OCI-M2 (cell line): ENCODE measurements at regions not wholly inside any gene's neighbourhood (a gene's known extent, or its start where the extent isn't known, plus 50 kb on each side); places are given as distances from the start of the nearest gene placed in this dataset.

Source experiments
- DNase-seq: peaks from one replicate; lab custom pipeline; 2025; ENCODE audit not compliant: unreplicated experiment; lab: John Stamatoyannopoulos, UW

DNA sequence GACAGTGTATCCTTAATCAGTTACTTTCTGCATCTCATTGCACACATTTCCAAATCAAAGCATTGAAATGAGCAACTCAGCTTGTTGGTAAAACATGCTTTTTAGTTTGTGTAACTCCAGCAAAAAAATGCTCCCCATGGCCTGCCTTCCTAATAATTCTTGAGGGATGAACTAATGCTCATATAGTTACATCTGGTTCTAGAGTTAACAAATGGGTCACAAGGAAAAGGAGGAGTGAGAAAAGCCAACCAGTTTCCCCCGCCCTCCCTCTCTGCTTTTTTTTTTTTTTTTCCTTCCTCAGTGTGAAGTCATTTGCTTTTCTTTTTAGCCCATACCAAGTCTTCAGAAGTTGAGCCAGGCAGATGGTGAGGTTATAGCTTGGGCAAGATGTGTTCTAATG, 231.7 kb downstream of the MTX2 start:
- DNase-seq = no peak

DNA sequence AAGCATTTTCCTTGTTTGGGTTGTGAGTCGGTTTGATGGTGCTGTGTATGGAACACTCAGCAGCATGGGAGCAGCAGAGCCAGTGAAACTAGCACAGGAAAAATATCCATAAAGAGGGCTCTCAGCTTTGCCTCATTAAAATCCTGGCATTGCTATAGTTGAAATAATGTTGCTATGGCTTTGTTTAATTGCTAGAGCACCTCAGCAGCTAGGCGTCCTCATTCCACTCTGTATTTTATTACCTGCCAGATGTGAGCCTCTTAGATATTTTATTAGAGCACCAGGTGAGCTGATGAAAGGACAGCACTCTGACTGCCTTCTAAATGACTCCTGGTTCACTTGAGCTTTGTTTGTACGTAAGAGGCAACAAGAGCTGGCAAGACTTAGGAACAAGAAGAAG, 232.4 kb downstream of the MTX2 start:
- no peak for DNase-seq

DNA sequence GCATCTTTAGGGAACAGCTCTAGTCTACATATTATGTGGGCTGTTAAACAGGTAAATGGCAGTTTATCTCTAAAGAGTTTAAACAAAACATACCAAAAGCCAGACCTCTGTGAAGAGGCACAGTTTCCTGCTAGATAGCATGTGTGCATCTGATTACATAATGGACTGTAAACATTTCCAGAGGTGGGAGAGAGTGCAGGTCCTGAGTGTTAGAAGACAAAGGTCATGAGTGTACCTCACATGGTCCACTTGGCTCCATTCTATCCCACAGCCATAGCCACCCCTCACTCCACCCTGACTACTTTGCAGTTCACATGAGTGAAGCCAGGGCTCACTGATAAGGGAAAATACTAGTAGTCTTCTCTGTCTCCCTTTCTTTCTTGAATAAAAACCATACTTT, 233.4 kb downstream of the MTX2 start:
- no peak for DNase-seq

DNA sequence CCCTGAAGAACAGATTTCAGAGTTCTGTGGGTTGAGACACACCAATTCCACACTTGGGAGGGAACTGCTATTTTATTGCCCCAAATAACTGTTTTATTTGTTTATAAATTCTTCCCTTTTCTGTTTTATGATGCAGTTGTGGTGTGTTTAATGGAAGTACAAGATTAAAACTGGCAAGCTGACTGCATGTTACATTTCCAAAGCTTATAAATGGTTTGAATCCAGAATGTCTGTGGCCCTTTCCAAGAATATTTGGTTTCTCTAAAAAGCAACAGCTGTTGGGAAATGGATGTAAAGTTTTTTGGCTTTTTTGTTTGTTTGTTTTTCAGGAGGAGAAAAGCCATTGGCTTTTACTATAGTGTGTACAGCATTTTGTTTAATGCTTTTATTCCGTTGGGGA, 234.5 kb downstream of the MTX2 start:
- no peak for DNase-seq

DNA sequence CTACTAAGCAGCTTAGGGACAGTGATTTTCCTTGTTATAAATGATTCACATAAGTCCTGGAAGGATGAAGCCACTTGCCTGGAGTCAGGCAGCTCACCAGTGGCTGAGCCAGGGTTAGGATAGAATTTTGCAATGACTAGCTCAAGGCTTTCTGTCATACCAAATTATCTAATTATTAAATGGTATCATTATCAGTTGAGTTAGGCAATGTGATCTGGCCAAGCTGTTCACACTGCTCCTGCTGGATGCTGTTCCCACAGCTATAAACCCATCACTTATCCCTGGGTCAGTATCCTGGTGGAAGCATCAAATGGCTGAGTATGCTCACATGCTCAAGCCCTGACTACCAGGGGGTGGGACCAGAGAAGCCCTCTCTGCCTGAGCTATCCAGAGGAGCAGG, 235.2 kb downstream of the MTX2 start:
- no peak for DNase-seq

DNA sequence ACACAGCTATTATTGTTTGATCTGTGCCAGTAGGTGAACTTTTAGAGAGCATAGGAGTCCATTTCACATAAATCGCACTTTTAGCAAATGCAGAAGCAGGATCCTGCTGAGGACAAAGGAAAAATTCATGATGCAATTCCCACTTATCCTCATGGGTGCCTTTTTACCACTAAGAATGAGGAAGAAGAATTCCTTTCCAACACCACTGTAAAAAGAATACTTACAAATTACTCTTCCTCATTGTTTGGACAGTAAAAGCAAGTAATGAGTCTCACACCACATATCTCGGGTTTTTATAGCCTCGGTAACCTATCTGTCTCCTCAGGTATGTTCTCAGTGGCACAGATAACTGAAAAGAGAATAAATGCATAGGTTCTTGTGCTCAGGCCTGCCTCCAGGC, 238.5 kb downstream of the MTX2 start:
- DNase-seq = no peak

DNA sequence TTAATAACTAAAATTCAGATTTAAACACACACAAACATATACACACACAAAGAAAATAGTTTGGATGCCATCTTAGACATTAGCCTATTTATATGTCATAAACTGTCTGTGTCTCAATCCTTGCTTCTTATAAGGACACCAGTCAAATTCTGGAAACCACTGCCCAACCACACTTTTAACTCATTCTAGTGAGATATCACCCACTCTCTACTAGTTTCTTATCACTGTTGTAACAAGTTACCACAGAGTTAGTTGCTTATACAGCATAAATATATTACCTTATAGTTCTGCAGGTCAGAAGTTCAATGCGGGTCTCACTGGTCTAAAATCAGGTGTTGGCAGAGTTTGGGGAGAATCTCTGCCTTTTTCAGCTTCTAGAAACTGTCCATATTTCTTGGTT, 239.1 kb downstream of the MTX2 start:
- no peak for DNase-seq

DNA sequence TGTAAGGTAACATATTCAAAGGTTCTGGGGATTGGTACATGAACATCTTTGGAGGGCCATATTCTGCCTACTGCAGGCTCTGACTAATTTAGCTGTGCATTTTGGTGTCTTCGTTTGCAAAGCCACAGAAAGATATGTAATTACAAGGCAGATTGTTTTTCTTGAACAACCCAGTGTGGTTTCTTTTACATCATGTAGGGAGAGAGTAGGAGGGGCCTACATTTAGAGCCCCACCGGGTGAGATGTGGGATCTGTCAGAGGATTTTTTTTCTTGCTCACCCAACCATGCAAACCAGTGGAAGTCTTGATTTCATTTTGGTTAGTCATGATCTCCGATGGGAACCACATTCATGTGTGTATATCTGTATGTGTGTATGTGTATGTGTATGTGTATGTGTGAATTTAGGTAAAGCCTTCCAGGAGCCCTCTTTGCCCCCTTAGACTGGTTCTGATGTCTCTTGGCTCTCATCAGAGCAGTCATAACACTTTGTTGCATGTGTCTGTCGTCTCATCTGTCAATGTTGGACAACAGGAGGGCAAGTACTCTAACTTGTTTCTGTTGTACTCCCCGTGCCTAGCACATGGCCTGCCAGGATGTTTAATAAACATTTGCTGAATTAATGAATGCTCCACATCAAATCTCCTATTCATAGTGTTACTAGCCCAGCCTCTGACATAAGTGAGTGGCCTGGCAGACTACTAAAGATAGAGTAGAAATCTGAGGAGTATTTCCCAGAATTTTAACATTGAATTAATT, 239.9 kb downstream of the MTX2 start:
- DNase-seq = no peak

DNA sequence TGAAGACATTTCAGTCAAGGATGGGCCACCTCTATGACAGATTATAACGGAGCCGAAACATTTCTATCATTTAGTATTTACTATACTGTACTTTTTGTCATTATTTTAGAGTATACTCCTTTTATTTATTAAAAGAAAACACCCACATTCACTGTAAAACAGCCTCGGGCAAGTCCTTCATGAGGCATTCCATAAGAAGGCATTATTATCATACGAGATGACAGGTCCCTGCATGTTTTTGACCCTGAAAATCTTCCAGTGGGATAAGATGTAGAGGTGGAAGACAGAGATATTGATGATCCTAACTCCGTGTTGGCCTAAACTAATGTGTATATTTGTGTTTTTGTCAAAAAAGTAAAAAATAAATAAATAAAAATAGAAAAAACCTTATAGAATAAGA, 245.0 kb downstream of the MTX2 start:
- DNase-seq = no peak

DNA sequence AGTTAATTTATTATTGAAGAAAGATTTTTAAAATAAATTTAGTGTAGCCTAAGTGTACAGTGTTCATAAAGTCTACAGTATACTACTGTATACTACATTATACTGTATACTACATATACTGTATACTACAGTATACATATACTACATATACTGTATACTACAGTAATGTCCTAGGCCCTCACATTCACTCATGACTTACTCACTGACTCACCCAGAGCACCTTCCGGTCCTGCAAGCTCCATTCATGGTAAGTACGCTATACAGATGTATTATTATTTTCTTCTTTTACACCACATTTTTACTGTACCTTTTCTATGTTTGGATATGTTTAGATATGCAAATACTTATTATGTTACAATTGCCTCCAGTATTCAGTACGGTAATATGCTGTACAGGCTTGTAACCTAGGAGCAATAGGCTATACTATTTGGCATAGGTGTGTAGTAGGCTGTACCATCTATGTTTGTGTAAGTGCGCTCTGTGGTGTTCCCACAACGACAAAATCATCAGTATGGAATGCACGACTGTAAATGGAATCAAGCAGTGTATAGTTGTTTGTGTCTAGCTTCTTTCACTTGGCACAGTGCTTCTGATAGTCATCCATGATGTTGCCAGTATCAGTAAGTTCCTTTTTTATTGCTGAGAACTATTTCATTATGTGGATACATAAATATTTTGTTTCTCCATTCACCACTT, 245.7 kb downstream of the MTX2 start:
- no peak for DNase-seq

DNA sequence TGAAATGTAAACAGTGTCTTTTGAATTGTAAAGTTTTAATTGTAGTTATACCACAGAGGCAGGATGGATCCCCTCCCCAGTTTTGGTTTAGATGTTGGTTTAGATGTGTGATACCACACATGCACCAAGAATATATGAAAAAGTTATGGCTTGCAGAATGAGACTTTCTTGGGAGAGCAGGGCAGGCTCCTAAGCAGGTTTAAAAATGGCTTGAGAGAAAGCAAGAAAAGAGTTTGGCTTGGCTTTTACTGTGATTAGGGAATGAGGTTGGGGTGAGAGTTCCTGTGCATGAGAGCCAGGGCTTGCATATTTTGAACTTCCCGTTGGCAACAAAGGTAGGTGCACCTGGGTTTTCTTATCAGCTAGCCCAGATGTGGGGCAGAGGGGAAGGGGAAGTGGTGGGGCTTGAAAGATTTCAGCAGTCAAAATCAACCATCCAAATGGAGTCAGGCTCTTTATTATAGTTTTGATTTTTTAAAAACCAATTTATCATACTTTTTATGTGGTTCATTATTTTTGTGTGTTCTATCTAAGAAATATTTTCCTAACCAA, 246.9 kb downstream of the MTX2 start:
- no peak for DNase-seq

DNA sequence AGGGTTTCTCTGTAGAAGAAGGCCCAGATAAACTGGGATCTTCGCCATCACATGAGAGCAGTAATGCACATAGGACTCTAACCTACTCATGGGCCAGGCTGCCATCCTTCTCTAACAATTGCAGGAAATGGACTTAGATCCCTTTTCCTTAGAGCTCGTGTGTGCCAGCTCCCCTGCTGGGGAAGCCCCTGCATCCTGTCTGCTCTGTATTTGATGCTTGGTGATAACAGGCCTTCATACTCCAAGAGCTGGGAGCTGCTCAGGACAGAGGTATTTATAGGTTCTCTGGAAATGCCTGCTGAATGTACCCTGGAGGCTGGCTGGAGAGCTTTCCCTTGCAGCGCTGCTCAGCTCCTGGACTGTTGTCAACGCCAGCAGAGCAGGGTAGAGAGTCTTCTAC, 249.6 kb downstream of the MTX2 start:
- DNase-seq = no peak

DNA sequence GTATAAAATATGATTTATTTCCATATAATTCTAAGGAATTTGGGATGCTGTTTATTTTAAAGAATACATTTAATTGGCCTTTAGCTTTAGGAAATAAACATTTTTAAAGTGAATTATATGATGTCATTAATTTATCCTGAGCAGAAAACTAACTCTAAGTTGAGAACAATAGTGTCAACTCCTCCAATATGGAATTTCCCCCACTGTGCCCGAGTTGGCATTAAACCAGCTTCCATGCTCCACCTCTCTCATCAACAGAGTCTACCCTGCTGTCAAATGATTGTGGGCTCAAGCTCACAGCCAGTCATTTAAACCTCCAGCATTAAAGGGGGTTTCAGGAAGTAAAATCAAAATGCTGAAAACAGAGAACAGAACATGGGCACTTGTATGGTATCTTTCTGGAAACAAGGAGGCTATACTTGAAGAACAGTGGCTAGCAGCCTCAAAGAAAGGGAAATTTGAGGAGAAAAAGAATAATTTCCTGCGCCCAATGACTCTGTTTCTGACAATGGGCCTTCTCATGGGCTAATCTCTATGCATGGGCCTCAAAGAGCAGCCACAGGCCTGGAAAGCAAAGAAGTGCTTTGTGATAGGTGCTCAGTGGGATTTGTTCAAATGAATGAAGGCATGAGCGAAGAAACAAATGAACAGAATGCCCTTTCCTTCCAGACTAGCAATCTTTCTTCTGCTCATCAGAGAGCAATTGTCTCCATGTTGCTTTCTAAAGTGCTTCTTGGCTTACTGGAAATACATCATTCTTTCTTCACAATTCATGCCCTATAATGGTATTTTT, 252.8 kb downstream of the MTX2 start:
- no peak for DNase-seq

DNA sequence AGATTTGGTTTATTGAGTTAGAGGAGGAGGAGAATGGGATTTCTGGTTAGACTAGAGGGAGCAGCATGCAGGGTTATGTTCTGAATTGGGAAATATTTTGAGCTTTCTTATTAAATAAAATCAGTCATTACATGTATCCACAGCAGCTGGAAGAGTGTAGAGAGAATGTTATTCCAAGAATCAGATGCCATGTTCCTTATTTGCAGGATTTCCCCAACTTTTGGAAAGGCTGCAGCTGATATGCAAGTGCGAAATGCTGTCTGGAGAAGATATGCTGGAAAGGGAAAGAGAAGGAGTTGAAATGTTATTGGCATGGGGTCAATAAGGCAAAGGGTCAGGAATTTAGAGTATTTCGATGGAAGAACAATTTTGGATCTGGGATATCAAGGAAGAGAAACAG, 255.8 kb downstream of the MTX2 start:
- no peak for DNase-seq

DNA sequence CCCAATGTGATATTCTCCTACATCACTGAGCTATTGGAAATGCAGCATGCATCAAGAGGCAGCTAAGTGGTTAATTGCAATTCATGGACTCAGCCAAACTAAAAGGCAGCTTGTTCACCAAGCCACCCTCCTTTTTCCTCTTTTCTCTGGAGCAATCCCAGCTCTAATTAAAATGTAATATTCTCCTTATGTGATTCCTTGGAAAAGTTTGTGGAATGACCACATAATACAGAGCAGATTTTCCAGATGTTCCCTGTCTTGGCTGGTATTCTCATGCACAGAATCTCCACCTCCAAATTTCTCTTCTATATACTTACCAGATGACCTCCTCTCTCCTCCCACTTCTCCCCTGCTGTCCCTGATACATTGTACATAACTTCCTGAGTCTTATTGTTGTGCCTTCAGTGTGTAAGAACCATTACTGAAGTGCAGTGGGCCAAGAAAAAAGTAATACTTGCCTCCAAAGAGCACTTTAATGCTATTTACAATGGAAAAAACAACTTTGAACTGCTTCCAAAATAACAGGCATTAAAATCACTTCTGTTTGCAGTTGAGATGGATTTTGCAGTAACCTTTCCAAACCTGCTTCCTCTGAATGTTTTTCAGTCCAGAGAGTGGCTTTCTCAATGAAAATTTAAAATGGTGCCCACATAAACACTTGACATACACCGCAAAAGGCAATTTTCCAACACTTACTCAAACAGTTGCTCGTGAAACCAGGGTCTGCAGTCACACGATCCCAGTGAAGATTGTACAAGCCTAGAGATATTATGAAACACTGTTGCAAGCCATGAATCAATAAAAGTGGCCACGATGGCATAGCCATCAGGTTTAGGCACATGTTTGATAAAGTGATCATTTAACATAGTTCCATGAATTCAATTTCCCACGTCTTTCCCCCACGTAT, 258.0 kb downstream of the MTX2 start:
- no peak for DNase-seq

DNA sequence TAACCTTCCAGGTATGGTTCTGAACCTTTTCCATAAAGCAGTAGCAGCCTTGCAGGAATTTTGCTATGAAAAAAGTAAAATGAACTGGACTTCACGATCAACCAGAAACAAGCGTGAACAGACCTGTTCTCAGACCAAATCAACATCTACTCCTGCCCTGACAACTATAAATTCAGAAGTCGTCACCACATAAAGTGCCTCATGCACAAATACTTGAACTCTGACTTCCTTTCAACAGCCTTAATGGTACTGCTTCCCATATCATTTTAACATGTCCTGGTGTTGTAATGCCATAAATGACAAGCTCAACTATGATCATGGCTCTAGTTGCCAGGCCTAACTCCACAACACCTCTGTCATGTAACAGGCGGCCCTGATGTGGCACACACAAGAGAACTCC, 262.4 kb downstream of the MTX2 start:
- DNase-seq = no peak

DNA sequence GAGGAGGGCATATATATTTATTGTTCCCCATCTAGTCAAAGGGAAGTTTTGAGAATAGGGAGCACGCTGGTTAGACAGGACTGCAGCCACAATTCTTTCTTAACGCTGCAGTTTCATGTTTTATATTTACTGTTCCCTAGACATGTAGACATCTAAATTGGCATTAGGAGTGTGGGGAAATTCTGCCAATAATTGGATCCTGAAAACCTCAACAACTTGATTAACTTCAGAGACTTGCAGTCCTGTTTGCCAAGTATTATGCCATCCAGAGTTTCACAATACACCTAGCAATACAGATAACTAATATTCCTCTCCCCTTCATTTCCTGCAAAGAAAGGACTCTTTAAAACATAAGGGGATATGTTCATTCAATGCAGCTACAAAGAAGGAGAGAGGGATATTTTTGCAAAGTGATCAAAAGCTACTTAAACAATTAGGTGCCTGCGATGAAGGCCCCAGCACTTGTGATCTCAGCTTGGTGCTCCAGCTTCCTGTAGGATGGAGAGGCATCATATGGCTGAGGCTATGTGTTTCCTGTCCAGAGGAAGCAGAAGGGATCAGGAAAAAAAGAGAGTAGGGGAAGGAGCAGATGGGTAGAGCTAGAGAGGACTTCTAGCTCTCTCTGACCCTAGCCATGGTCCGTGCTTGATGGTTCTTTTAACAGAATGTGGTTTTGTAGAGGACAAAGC, 264.4 kb downstream of the MTX2 start:
- DNase-seq = no peak

DNA sequence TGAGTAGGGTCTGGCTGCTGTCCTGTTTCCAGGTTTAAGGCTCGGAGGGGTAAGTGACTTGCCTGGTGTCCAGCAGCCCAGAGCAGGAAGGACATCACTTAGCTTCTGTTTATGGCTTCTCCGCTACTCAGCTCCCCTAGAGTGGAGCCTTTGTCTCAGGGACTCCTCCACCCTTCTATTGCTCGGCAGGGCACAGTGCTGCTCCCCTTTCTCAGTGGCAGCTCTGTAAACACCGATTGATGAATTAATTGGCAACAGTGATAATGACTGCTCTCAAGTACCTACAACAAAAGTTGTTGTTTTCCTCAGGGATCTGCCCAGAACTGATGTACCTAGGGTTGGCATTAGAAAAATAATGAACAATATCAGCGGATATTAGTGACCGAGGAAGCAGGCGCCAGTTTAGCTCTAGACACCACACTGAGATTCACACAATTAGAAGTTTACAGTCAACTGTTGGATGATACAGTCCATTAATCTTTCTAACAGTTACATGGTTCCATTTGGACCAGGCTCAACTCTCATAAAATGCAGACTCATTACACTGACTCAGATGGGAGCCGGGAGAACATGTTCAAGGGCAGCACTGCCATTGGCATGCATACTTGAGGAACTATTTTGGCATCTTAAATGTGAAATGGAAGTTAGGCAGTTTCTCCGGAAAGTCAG, 265.7 kb downstream of the MTX2 start:
- no peak for DNase-seq

DNA sequence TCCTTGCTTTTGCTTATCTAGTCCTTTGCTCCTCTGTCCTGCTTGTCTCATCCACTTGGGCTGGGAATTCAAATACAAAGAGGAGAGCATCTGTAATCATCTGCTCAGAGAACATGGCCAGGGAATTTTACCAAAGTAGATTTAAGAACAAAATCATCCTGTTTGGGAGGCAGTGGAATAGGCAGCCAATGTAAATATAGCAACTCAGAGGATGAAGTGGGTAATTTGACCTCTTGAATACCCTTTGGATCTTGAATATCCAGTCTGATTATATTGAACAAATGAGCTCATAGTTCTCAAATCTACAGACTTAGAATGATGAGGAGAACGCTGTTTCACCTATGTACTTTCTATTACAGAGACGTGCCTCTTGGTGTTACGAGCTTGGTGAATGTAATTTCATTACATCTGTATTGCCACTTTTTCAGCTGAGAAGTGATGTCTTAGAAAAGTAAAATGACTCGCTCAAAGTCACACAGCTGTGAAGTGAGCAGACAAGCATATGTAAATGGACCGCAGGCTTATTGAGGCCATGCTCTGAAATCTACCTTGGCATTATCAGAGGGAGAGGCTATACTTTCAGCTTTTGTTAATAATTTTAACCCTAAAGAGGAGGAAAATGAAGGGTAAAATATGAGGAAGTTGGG, 266.3 kb downstream of the MTX2 start:
- DNase-seq = no peak
